ENCODE measurements at regions not wholly inside any gene's neighbourhood (a gene's known extent, or its start where the extent isn't known, plus 50 kb on each side); places are given as distances from the start of the nearest gene placed in this dataset.

GRCh38 chr11:15313862-15314261, 199.1 kb downstream of the INSC start:
- TF ChIP-seq CTCF (conservative IDR thresholded peaks at IDR 0.05; ENCODE audit: low read length), result no peak
- TF ChIP-seq EZH2phosphoT487 (IDR thresholded peaks at IDR 0.05; ENCODE audit: borderline replicate concordance), result no peak
